GM19372 (cell line): ENCODE measurements at regions not wholly inside any gene's neighbourhood (a gene's known extent, or its start where the extent isn't known, plus 50 kb on each side); places are given as distances from the start of the nearest gene placed in this dataset.
"Not testable (repeated sequence)": the region's sequence is repeated elsewhere in the genome, so short reads cannot be mapped to it uniquely, and the experiment has no call there.

Experiments used
- ATAC-seq: cut with Tn5 transposase; IDR thresholded peaks from one replicate; pipeline ENCODE4 v1.9.1; 2021; ENCODE audit warnings: mild to moderate bottlenecking, low read depth, moderate library complexity; ENCODE audit not compliant: unreplicated experiment

- no peak for ATAC-seq
Observed at GRCh38 chr3:164927728-164928127, 150.6 kb downstream of the SI start.

DNA sequence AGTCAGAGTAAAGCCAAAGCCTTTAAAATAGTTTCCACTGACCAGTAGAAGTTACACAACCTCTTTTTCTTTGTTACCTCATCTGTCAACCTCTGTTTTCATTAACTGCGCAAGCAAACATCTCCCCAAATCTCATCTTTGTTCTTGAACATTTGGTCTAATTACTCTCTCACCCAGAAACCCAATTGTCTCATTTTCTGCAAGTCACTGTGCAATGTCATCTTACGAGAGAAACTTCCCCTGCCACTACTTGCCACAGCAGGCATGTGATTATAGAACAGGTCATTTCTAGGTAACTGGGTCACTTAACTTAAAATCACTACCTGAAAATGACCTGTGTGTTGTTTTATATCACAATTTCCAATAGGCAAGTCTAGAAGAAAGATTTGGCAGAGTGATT is 159.4 kb downstream of the SI start:
- ATAC-seq = no peak

DNA sequence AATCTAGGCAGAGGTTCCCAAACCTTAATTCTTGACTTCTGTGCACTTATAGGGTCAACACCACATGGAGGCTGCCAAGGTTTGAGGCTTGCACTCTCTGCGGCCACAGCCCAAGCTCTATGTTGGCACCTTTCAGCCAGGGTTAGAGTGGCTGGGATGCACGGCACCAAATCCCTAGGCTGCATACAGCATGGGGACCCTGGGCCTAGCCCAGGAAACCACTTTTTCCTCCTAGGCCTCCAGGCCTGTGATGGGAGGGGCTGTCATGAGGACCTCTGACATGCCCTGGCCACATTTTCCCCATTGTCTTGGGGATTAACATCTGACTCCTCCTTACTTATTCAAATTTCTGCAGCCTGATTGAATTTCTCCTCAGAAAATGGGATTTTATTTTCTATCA is 165.4 kb downstream of the SI start:
- no peak for ATAC-seq

- no peak for ATAC-seq
Observed at GRCh38 chr3:164903820-164904451, 174.4 kb downstream of the SI start.

DNA sequence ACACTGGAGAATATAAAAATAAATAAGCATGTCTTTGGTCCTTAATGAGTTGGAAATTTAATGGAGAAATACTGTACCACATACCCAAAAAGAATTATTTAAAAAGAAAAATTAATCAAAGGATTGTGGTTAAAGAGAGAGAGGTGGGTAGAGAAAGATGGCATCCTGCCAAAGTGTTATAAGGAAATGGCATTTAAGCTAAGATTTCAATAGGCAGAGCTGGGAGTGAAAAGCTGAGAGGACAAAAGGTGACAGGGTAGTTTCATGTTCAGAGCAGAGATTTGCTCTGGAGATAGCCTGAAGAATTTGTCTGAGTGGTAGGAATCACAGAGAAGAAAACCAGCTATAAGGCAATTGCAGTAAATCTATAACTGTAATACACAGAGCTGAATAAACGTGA is 181.0 kb downstream of the SI start:
- no peak for ATAC-seq

DNA sequence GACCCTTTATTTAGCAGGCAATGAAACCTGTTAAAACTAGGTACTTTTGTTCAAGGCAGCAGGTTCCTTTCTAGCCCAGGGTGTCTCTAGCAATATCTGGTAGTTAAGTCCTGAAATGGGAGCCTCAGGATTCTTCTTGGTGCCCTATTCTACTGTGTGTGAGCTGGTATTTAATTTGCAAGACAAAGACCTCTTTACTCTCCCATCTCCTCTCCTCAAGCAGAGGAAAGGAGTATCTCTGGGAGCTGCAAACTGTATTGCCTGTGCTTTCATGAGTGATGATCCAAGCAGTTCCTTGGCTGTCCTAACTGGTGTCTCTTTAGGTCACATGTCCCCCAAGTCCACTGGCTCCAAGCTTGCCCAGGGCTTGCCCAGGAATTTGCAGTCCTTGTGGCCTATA is 188.2 kb downstream of the SI start:
- no peak for ATAC-seq

DNA sequence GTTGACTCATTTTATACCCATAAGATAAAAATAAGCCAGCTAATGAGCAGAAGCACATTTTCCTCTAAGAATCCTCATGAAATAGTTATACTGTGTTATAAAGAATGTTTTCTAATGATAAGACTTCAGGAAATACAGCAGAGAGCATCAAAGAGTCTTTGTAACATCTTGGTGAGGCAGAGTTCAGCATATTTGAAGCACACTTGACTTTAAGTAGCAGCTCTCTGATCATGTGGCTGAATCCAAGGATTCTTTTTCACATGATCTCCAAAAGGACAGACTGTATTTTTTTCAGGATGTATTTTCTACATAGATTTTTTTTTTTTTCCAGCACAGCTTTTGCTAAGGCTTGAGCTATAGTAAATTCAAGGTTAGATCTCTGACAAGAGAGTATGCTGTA is 195.1 kb downstream of the SI start:
- ATAC-seq = no peak

DNA sequence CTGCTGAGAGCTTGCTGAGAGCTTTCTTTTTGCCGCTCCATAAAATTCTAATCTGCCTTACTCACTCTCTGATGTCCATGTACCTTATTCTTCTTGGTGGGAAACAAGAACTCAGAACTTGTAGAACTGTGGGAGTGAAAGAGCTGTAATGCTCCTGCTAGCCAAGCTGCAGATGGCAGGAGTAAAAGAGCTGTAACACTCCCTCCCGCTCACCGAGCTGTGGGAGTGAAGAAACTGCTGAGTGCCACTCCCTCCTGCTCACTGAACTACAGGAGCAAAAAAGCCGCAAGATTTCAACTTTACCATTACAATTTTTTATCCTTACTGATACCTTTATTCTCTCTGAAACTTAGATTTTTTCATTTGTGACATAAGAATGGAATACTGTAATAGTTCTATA is 199.1 kb downstream of the SI start:
- ATAC-seq = no peak

- no peak for ATAC-seq
Observed at GRCh38 chr3:164864454-164864853, 213.8 kb downstream of the SI start.

GRCh38 chr3:164852866-164853265 is 225.4 kb downstream of the SI start:
- ATAC-seq = no peak

- ATAC-seq = no peak
Observed at GRCh38 chr3:164851905-164852304, 226.4 kb downstream of the SI start.

GRCh38 chr3:164851204-164851603 is 227.1 kb downstream of the SI start:
- no peak for ATAC-seq

DNA sequence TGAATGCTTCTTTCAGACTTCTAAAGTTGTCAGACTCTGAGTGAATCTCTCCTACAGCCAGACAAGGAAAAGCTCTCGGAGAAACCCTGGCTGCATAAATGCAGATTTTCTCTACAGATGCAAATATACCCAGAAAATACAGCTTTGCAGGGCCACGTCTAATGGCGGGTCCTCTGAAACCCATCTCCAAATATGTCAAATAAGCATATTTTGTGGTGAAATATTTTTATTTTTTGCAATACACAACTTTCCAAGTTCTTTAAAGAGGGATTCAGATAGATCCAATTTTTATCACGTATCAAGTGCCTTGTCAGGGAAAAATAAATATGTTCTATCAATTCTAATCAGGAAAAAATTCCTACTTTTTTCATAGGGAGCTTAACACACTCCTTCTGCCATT is 229.4 kb downstream of the SI start:
- no peak for ATAC-seq

- ATAC-seq = no peak
Observed at GRCh38 chr3:164845739-164846138, 232.6 kb downstream of the SI start.

DNA sequence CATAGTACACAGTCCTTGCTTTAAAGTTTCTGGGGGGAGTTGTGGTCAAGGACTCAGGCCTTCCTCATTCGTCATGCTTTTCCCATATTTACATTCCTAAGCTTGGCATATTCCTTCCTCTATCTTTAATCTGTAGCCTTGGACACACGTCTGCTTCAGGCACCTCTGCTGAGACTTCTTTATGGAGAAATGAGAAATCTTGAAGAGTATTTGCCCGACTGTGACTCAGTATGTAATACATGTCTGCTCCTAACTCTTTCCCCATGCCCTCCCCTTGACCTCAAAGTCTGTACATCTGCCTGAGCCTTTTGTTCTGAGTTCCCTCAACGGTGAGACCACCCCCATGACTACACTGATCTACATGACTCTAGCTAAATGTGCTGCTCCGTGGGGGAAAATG is 246.1 kb downstream of the SI start:
- ATAC-seq = no peak

GRCh38 chr3:164818318-164818717 is 260.0 kb downstream of the SI start:
- ATAC-seq = no peak

GRCh38 chr3:164814106-164814505 is 264.2 kb downstream of the SI start:
- no peak for ATAC-seq

GRCh38 chr3:164812042-164812441 is 266.3 kb downstream of the SI start:
- ATAC-seq = no peak

DNA sequence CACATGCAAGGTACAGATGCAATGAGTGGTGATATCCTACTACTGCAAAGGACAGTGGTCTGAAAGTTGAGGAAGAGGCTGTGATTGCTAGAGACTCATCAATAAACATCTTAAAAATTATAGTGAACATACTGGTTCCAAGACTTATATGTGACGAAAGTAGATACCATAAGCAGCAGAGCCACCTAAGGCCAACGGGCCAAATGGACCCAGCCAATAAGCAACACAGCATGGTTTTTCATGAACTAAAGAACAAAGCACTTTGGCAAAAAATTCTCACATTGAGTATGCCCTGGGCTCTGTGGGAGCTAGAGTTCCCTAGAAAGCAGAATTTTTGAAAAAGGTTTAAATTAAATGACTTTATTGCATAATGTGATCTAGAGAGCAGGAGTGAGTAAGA is 272.1 kb downstream of the SI start:
- no peak for ATAC-seq

GRCh38 chr3:164794099-164794498 is 284.2 kb downstream of the SI start:
- no peak for ATAC-seq

DNA sequence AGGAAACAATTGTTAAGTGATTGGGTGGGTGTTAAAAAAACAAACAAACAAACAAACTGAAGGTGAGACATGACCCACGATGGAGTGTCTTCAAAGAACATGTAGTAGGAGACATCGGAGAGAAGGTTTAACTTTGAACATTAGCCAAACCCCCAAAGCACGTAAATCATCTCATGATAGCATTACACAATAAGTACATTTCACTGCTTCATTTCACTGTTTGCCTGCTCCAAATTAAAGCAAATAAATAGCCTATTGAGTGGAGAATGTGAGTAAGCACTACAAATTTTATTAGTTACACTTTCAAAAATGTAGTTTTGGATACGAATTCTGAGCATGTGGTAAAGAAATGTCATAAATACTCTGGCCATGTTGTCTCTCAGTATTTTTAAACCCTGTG is 287.0 kb downstream of the SI start:
- no peak for ATAC-seq

- not testable (repeated sequence) for ATAC-seq
Observed at GRCh38 chr3:164784407-164784806, 293.9 kb downstream of the SI start.

- no peak for ATAC-seq
Observed at GRCh38 chr3:164781755-164782154, 296.5 kb downstream of the SI start.
